D721Med (cell line): ENCODE measurements at regions not wholly inside any gene's neighbourhood (a gene's known extent, or its start where the extent isn't known, plus 50 kb on each side); places are given as distances from the start of the nearest gene placed in this dataset.

ENCODE experiments used
- DNase-seq: peaks from one replicate; pipeline ENCODE4 v3.0.0; 2011; ENCODE audit warnings: low spot score; ENCODE audit not compliant: insufficient read length
- FAIRE-seq: peaks from 2 replicates; lab custom pipeline; 2011; peaks lifted over from hg19 to GRCh38; lab: Jason Lieb, UNC
- CTCF ChIP-seq: IDR thresholded peaks from 2 replicates; pipeline ENCODE4 v1.5.1; 2012; ENCODE audit warnings: mild to moderate bottlenecking, control low read depth; ENCODE audit not compliant: insufficient read depth; ENCODE audit errors: missing control alignments

GRCh38 chr5:56588131-56588487 lies 227.2 kb upstream of the MAP3K1 start:
- FAIRE-seq = no peak

GRCh38 chr5:56587381-56588130 lies 227.8 kb upstream of the MAP3K1 start:
- TF ChIP-seq CTCF = no peak
- DNase-seq (no peak), FAIRE-seq (no peak)

More at GRCh38 chr5:56588131-56588487, 227.2 kb upstream of the MAP3K1 start:
- DNase-seq = no peak
- no peak for TF ChIP-seq CTCF

- FAIRE-seq (no peak), DNase-seq (no peak)
- TF ChIP-seq CTCF = no peak
These were observed 229.2 kb upstream of the MAP3K1 start for GRCh38 chr5:56585999-56586691.

- no peak for DNase-seq
- TF ChIP-seq CTCF = no peak
- FAIRE-seq = no peak
These were observed 229.9 kb upstream of the MAP3K1 start for GRCh38 chr5:56585461-56585860.

GRCh38 chr5:56581426-56581825 lies 233.9 kb upstream of the MAP3K1 start:
- DNase-seq (no peak), FAIRE-seq (no peak)
- TF ChIP-seq CTCF = no peak

GRCh38 chr5:56580864-56581263 lies 234.5 kb upstream of the MAP3K1 start:
- FAIRE-seq (no peak), DNase-seq (no peak)
- TF ChIP-seq CTCF = no peak

- DNase-seq (no peak), FAIRE-seq (no peak)
- no peak for TF ChIP-seq CTCF
These were observed 239.5 kb upstream of the MAP3K1 start for GRCh38 chr5:56575821-56576220.
